ENCODE measurements at regions not wholly inside any gene's neighbourhood (a gene's known extent, or its start where the extent isn't known, plus 50 kb on each side); places are given as distances from the start of the nearest gene placed in this dataset.

DNA sequence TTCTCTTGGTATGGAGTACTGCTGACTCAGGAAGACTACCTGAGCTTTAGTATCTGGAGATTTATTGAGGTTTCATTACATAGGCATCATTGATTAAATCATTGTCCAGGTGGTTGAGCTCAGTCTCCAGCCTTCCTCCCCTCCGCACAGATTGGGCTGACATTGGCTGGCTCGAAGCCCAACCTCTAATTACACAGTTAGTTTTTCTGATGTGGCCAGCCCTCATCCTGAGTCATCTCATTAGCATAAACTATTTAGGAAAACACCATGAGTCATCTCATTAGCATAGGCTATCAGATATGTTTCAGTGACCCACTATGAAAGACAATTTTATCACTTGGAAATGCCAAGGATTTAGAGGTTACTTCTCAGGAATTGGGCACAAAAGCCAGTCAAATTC, 93.9 kb upstream of the ANKRD50 start:
- no peak for TF ChIP-seq POLR2A (IDR thresholded peaks at IDR 0.05; ENCODE audit: low read length)
- no peak for TF ChIP-seq GATA1 (IDR thresholded peaks at IDR 0.05; ENCODE audit: low read depth, low read length)

Measured in erythroblast (primary cell).